C4-2B (cell line): ENCODE measurements at regions not wholly inside any gene's neighbourhood (a gene's known extent, or its start where the extent isn't known, plus 50 kb on each side); places are given as distances from the start of the nearest gene placed in this dataset.

Experiments used
- CTCF ChIP-seq: fragments of 450-650 bp; conservative IDR thresholded peaks from 2 replicates; pipeline ENCODE4 v1.5.1; 2017; ENCODE audit warnings: mild to moderate bottlenecking
- ZFX ChIP-seq: fragments of 450-650 bp; IDR thresholded peaks from 2 replicates; pipeline ENCODE4 v1.6.1; 2017

- no peak for TF ChIP-seq CTCF
- no peak for TF ChIP-seq ZFX
Measured at GRCh38 chr9:89793124-89793495, 188.3 kb downstream of the GADD45G start.
